H1 (cell line): ENCODE measurements at regions not wholly inside any gene's neighbourhood (a gene's known extent, or its start where the extent isn't known, plus 50 kb on each side); places are given as distances from the start of the nearest gene placed in this dataset.

Experiments
- JUN ChIP-seq: IDR thresholded peaks from 2 replicates; pipeline ENCODE4 v1.6.1; 2011; ENCODE audit warnings: low read depth, mild to moderate bottlenecking, improper control_type of control experiment, low read length
- KDM5A ChIP-seq: fragments of 200-600 bp; IDR thresholded peaks from 2 replicates; pipeline ENCODE4 v1.7.1; 2012; ENCODE audit warnings: mild to moderate bottlenecking, low read length, inconsistent platforms, mixed read lengths
- SP1 ChIP-seq: IDR thresholded peaks from 2 replicates; pipeline ENCODE4 v1.6.1; 2011; ENCODE audit warnings: low read depth, low read length
- TAF7 ChIP-seq: optimal IDR thresholded peaks from 2 replicates; pipeline ENCODE3; 2011; ENCODE audit warnings: low read depth, mild to moderate bottlenecking, inconsistent platforms, low read length, moderate library complexity, borderline replicate concordance

- TF ChIP-seq TAF7, result no peak
- no peak for TF ChIP-seq JUN
- no peak for TF ChIP-seq KDM5A
- no peak for TF ChIP-seq SP1
Measured at GRCh38 chr4:117784266-117784665, 250.0 kb upstream of the NDST3 start (continued).
